Right lobe of liver (tissue), 6 donors: ENCODE measurements at regions not wholly inside any gene's neighbourhood (a gene's known extent, or its start where the extent isn't known, plus 50 kb on each side); places are given as distances from the start of the nearest gene placed in this dataset.

Experiments
- ATAC-seq, 4 donors: fragments of 200-7000 bp; cut with Tn5 transposase; one replicate each; pipeline ENCODE4 v1.9.1; 2020; ENCODE audit warnings: mild to moderate bottlenecking in 4 of 4, moderate library complexity in 4 of 4
- DNase-seq, 3 donors: peaks; one replicate each; pipeline ENCODE4 v3.0.0-alpha.2; 2020
- H3K27ac ChIP-seq, 3 donors: fragments of 200-600 bp; one replicate each; pipeline ENCODE4 v1.8.0; 2022
- H3K27me3 ChIP-seq, 2 donors: fragments of 200-600 bp; one replicate each; pipeline ENCODE4 v1.8.0; 2022
- H3K36me3 ChIP-seq, 4 donors: fragments of 200-600 bp; sonication (generic) in 1 of 4; one replicate each; pipeline versions ENCODE4 v1.5.1 to v1.8.0; 2017 to 2022; ENCODE audit warnings: control low read depth in 1 of 4
- H3K4me1 ChIP-seq, 4 donors: fragments of 200-600 bp; sonication (generic) in 1 of 4; one replicate each; pipeline versions ENCODE4 v1.5.1 to v1.8.0; 2017 to 2022; ENCODE audit warnings: control low read depth in 1 of 4
- H3K4me3 ChIP-seq, 3 donors: fragments of 200-600 bp; one replicate each; pipeline ENCODE4 v1.8.0; 2022
- H3K9me3 ChIP-seq, 4 donors: fragments of 200-600 bp; sonication (generic) in 1 of 4; one replicate each; pipeline versions ENCODE4 v1.5.1 to v1.8.0; 2017 to 2022; ENCODE audit warnings: control low read depth in 1 of 4
- POLR2A ChIP-seq: fragments of 450-650 bp; IDR thresholded peaks from one replicate; pipeline ENCODE4 v1.6.1; 2017; ENCODE audit warnings: antibody characterized with exemption, mild to moderate bottlenecking
- WGBS: methylation state at CpG from one replicate; pipeline ENCODE4 v1.1.6; 2018; ENCODE audit warnings: low coverage, low lambda C conversion rate; ENCODE audit not compliant: insufficient coverage; ENCODE audit errors: missing lambda C conversion rate; 5-methylcytosine and 5-hydroxymethylcytosine counted together
- intact Hi-C, 2 donors: fragments of 100-400 bp; cut with DNase I; formaldehyde crosslinking; loops; one replicate each; pipeline versions ENCODE4 v1.11.2 to v1.14.1; 2022
- TF ChIP-seq, protein P1 (sequence below), 4 donors: fragments of 200-600 bp in 3 of 4; fragments of 450-650 bp in 1 of 4; IDR thresholded peaks; one replicate each; pipeline versions ENCODE4 v1.5.1 to v1.8.0; 2016 to 2022; ENCODE audit warnings: antibody characterized with exemption in 4 of 4, mild to moderate bottlenecking in 2 of 4
- donor health status: DM: no; HTN: yes; CAD: no.
- donor health status: DM: no; HTN: no; CAD: no.
- donor health status: DM: no; HTN: no; CAD: no.
- donor health status: DM: no; HTN: yes; CAD: no.
- donor health status: DM: no; HTN: yes; CAD: no.

DNA sequence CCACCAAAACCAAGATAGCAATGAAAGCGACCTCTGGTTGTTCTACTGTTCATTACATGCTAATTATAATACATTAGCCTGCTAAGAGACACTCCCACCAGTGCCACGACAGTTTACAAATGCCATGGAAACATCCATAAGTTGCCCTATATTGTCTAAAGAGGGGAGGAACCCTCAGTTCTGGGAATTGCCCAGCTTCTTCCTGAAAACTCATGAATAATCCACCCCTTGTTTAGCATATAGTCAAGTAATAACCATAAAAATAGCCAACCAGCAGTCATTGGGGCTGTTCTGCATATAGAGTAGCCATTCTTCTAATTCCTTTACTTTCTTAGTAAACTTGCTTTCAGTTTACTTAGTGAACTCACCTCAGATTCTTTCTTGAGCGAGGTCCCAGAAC, 189.8 kb upstream of the SOX11 start:
- no peak overlapping the region for H3K4me3 ChIP-seq
- no peaks in the 10 kb centered on the region for H3K36me3 ChIP-seq
- no peak overlapping the region for H3K27ac ChIP-seq
- WGBS: 51% methylated on average over 2 of the region's 3 CpGs
- H3K4me1 ChIP-seq: no peaks in the 10 kb centered on the region
- DNase-seq: no peak
- intact Hi-C loops: no loop called here
- no peak for ATAC-seq
- H3K27me3 ChIP-seq: no peaks in the 10 kb centered on the region
- no peak for TF ChIP-seq POLR2A
- TF ChIP-seq, protein P1, sequence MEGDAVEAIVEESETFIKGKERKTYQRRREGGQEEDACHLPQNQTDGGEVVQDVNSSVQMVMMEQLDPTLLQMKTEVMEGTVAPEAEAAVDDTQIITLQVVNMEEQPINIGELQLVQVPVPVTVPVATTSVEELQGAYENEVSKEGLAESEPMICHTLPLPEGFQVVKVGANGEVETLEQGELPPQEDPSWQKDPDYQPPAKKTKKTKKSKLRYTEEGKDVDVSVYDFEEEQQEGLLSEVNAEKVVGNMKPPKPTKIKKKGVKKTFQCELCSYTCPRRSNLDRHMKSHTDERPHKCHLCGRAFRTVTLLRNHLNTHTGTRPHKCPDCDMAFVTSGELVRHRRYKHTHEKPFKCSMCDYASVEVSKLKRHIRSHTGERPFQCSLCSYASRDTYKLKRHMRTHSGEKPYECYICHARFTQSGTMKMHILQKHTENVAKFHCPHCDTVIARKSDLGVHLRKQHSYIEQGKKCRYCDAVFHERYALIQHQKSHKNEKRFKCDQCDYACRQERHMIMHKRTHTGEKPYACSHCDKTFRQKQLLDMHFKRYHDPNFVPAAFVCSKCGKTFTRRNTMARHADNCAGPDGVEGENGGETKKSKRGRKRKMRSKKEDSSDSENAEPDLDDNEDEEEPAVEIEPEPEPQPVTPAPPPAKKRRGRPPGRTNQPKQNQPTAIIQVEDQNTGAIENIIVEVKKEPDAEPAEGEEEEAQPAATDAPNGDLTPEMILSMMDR (IDR thresholded peaks at IDR 0.05): no peak
- no peaks in the 10 kb centered on the region for H3K9me3 ChIP-seq

DNA sequence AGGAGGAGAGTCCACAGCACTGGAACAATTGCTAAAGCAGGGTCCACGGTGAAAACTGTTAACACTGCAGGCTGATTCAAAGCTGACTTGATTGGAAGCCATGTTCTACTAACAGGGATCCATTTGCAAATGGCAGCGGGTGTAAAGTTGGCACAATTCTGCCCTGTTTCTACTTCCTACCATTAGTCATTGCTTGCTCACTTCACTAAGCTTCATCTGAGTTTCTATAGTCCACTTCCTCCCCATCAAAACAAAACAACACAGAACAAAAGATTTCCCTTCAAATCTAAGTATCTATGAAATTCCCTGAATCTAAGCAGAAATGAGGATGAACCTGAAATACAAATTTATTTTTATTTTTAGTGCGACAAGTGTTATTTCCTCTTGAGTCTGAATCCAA, 187.4 kb upstream of the SOX11 start:
- no peaks in the 10 kb centered on the region for H3K4me1 ChIP-seq
- DNase-seq (no peak), ATAC-seq (no peak)
- TF ChIP-seq POLR2A: no peak
- TF ChIP-seq, protein P1 (IDR thresholded peaks at IDR 0.05): no peak
- H3K36me3 ChIP-seq: no peaks in the 10 kb centered on the region
- 49% methylated on average over 3 of the region's 3 CpGs for whole genome bisulfite sequencing
- H3K4me3 ChIP-seq: no peak overlapping the region
- no peak overlapping the region for H3K27ac ChIP-seq
- intact Hi-C loops: no loop called here
- H3K9me3 ChIP-seq: no peaks in the 10 kb centered on the region
- H3K27me3 ChIP-seq: no peaks in the 10 kb centered on the region

DNA sequence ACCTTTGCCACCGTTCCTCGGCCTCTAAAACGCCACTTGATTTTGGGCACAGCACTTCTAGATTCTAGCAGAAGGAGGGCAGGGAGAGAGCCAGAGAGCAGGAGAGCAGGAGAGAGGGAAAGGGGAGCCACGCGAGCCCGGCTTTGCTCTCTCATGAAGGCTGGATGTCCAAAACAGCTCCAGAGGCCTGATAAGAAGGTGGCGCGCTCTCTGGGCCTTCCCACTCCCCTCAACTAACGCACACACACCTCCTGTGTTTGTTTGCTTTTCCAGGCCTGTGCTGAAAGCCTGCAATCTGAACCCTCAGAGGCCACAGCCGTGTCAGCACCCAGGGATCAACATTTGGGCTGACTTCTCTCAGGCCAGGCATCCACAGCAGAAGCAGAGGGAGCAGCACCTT, 184.8 kb upstream of the SOX11 start:
- no peak overlapping the region for H3K4me3 ChIP-seq
- DNase-seq (no peak), ATAC-seq (no peak)
- no peaks in the 10 kb centered on the region for H3K27me3 ChIP-seq
- no peak overlapping the region for H3K27ac ChIP-seq
- intact Hi-C loops: no loop called here
- no peaks in the 10 kb centered on the region for H3K9me3 ChIP-seq
- TF ChIP-seq, protein P1 (IDR thresholded peaks at IDR 0.05): no peak
- no peak for TF ChIP-seq POLR2A
- H3K4me1 ChIP-seq: no peaks in the 10 kb centered on the region
- WGBS: 9% methylated on average over 10 of the region's 10 CpGs
- no peaks in the 10 kb centered on the region for H3K36me3 ChIP-seq

DNA sequence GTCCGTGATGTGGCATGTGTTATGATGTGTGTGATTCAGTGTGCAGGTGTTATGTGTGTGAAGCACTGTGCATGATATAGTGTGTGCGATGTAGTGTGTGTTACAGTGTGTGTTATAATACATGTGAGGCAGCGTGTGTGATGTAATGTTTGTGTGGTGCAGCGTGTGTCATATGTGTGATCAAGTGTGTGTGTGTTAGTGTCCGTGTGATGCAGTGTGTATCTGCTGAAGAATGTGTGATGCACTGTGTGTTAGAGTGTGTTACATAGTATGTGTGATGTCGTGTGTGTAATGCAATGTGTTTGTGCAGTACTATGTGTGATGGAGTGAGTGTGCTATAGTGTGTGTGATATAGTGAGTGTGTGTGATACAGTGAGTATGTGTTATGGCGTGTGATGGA, 182.8 kb upstream of the SOX11 start:
- ATAC-seq: no peak

More for the DNA sequence above, 182.8 kb upstream of the SOX11 start:
- no peak for TF ChIP-seq POLR2A
- TF ChIP-seq, protein P1 (IDR thresholded peaks at IDR 0.05): no peak
- Histone ChIP-seq H3K4me3 (no peak overlapping the region), H3K27ac (no peak overlapping the region), H3K36me3 (no peaks in the 10 kb centered on the region), H3K27me3 (no peaks in the 10 kb centered on the region), H3K9me3 (no peaks in the 10 kb centered on the region), H3K4me1 (no peaks in the 10 kb centered on the region)
- no peak for DNase-seq
- intact Hi-C loops: no loop called here
- 76% methylated on average over 7 of the region's 7 CpGs for WGBS
